KOPT-K1 (cell line): ENCODE measurements at regions not wholly inside any gene's neighbourhood (a gene's known extent, or its start where the extent isn't known, plus 50 kb on each side); places are given as distances from the start of the nearest gene placed in this dataset.
"Not testable (repeated sequence)": the region's sequence is repeated elsewhere in the genome, so short reads cannot be mapped to it uniquely, and the experiment has no call there.

ENCODE experiments used
- H3K27ac ChIP-seq: fragments of 200-600 bp; sonication (generic); 2 replicates; pipeline ENCODE4 v1.5.1; 2016; ENCODE audit warnings: antibody characterized with exemption, mild to moderate bottlenecking, low read depth, low read length; ENCODE audit not compliant: poor library complexity, severe bottlenecking
- H3K36me3 ChIP-seq: fragments of 200-600 bp; sonication (generic); 2 replicates; pipeline ENCODE4 v1.5.1; 2017; ENCODE audit warnings: antibody characterized with exemption, mild to moderate bottlenecking, low read length, moderate library complexity; ENCODE audit not compliant: insufficient read depth
- H3K9me3 ChIP-seq: fragments of 200-600 bp; sonication (generic); 2 replicates; pipeline ENCODE4 v1.5.1; 2017; ENCODE audit warnings: antibody characterized with exemption, low read length, mild to moderate bottlenecking; ENCODE audit not compliant: insufficient read depth, poor library complexity, severe bottlenecking

- Histone ChIP-seq H3K9me3 (no peaks in the 10 kb centered on the region), H3K36me3 (no peaks in the 10 kb centered on the region), H3K27ac (no peak overlapping the region)
Observed at GRCh38 chr5:92962752-92963151, 618.3 kb downstream of the NR2F1-AS1 start.

- Histone ChIP-seq H3K9me3 (peaks cover 8% of the 10 kb centered on the region), H3K36me3 (no peaks in the 10 kb centered on the region), H3K27ac (no peak overlapping the region)
Observed at GRCh38 chr5:92956886-92957285, 624.1 kb downstream of the NR2F1-AS1 start.

GRCh38 chr5:92952243-92952642 lies 628.8 kb downstream of the NR2F1-AS1 start:
- peaks cover 8% of the 10 kb centered on the region for H3K9me3 ChIP-seq
- H3K27ac ChIP-seq, result no peak overlapping the region
- no peaks in the 10 kb centered on the region for H3K36me3 ChIP-seq

GRCh38 chr5:92951746-92952145 lies 629.3 kb downstream of the NR2F1-AS1 start:
- Histone ChIP-seq H3K27ac (no peak overlapping the region), H3K9me3 (peaks cover 8% of the 10 kb centered on the region), H3K36me3 (no peaks in the 10 kb centered on the region)

- no peaks in the 10 kb centered on the region for H3K36me3 ChIP-seq
- no peaks in the 10 kb centered on the region for H3K9me3 ChIP-seq
- no peak overlapping the region for H3K27ac ChIP-seq
Observed at GRCh38 chr5:92946546-92946945, 634.5 kb downstream of the NR2F1-AS1 start.

- Histone ChIP-seq H3K9me3 (no peaks in the 10 kb centered on the region), H3K27ac (no peak overlapping the region), H3K36me3 (no peaks in the 10 kb centered on the region)
Observed at GRCh38 chr5:92945605-92946097, 635.4 kb downstream of the NR2F1-AS1 start.

GRCh38 chr5:92944903-92945604 lies 636.0 kb downstream of the NR2F1-AS1 start:
- H3K27ac ChIP-seq, result no peak overlapping the region
- no peaks in the 10 kb centered on the region for H3K9me3 ChIP-seq
- no peaks in the 10 kb centered on the region for H3K36me3 ChIP-seq

- Histone ChIP-seq H3K9me3 (no peaks in the 10 kb centered on the region), H3K27ac (no peak overlapping the region), H3K36me3 (no peaks in the 10 kb centered on the region)
Observed at GRCh38 chr5:92944337-92944736, 636.7 kb downstream of the NR2F1-AS1 start.

GRCh38 chr5:92942762-92943161 lies 638.3 kb downstream of the NR2F1-AS1 start:
- H3K36me3 ChIP-seq, result no peaks in the 10 kb centered on the region

GRCh38 chr5:92941806-92942205 lies 639.2 kb downstream of the NR2F1-AS1 start:
- H3K36me3 ChIP-seq, result no peaks in the 10 kb centered on the region
- no peaks in the 10 kb centered on the region for H3K9me3 ChIP-seq
- no peak overlapping the region for H3K27ac ChIP-seq

More at GRCh38 chr5:92942762-92943161, 638.3 kb downstream of the NR2F1-AS1 start:
- Histone ChIP-seq H3K27ac (no peak overlapping the region), H3K9me3 (no peaks in the 10 kb centered on the region)

- Histone ChIP-seq H3K27ac (no peak overlapping the region), H3K9me3 (no peaks in the 10 kb centered on the region), H3K36me3 (no peaks in the 10 kb centered on the region)
Observed at GRCh38 chr5:92939428-92939827, 641.6 kb downstream of the NR2F1-AS1 start.

- H3K27ac ChIP-seq, H3K36me3 ChIP-seq, H3K9me3 ChIP-seq: not testable (repeated sequence)
Observed at GRCh38 chr5:92937396-92937795, 643.6 kb downstream of the NR2F1-AS1 start.

GRCh38 chr5:92930057-92930456 lies 651.0 kb downstream of the NR2F1-AS1 start:
- H3K27ac ChIP-seq, result no peak overlapping the region
- no peaks in the 10 kb centered on the region for H3K9me3 ChIP-seq
- no peaks in the 10 kb centered on the region for H3K36me3 ChIP-seq

- H3K36me3 ChIP-seq, result no peaks in the 10 kb centered on the region
- H3K27ac ChIP-seq, result no peak overlapping the region
- H3K9me3 ChIP-seq, result no peaks in the 10 kb centered on the region
Observed at GRCh38 chr5:92927291-92927778, 653.7 kb downstream of the NR2F1-AS1 start.

- no peaks in the 10 kb centered on the region for H3K9me3 ChIP-seq
- no peaks in the 10 kb centered on the region for H3K36me3 ChIP-seq
- no peak overlapping the region for H3K27ac ChIP-seq
Observed at GRCh38 chr5:92923885-92924284, 657.1 kb downstream of the NR2F1-AS1 start.
